ENCODE measurements at regions not wholly inside any gene's neighbourhood (a gene's known extent, or its start where the extent isn't known, plus 50 kb on each side); places are given as distances from the start of the nearest gene placed in this dataset.

DNA sequence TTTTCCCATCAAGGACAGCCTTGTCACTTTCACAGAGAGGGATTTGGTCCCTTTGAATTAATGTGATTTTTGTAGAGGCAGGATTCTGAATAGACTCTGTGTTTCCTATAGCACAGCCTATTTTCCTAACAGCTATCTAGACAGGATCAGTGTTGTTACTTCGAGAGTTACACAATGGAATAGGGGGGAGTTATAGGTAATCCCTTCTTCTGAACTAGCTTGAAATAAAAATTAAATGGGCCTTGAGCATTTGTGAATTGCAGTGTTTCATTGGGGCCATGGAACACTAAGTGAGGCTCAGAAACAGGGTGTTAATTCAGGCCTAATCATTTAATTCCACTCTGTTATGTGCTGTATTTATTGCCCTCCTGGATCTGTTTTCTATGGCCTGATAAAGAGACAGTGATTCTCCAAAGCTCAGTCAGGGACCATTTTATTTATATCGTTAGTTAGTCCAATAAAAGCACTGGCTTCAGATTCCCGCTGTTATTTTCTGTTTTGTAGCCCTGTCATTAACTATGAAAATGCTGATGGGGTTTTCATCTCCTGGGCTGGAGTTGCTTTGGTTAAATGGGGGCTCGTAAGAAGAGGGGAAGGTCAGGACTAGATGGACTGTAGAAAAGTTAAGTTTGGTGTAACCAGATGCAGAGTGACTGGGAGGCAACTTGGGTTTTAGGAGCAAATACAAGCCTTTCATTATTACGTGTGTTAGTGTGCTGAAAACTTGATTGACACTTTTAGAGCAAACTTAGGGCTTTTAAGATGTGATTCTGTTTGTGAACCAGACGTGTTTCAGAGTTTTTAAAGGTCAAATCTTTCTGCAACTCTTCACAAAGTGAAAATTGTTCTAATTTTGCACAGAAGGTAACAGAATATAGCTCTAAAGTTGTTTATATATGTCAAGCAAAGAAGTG is 461.0 kb upstream of the HNRNPA3 start:
- intact Hi-C loops (cut with DNase I): no loop called here
- peaks cover 0 to 6% (median 0%) of the 10 kb centered on the region in 3 donors for H3K4me1 ChIP-seq
- H3K27me3 ChIP-seq: no peaks in the 10 kb centered on the region
- no peaks in the 10 kb centered on the region for H3K9me3 ChIP-seq
- H3K4me3 ChIP-seq: no peak overlapping the region
- H3K36me3 ChIP-seq: no peaks in the 10 kb centered on the region
- TF ChIP-seq, protein P1, sequence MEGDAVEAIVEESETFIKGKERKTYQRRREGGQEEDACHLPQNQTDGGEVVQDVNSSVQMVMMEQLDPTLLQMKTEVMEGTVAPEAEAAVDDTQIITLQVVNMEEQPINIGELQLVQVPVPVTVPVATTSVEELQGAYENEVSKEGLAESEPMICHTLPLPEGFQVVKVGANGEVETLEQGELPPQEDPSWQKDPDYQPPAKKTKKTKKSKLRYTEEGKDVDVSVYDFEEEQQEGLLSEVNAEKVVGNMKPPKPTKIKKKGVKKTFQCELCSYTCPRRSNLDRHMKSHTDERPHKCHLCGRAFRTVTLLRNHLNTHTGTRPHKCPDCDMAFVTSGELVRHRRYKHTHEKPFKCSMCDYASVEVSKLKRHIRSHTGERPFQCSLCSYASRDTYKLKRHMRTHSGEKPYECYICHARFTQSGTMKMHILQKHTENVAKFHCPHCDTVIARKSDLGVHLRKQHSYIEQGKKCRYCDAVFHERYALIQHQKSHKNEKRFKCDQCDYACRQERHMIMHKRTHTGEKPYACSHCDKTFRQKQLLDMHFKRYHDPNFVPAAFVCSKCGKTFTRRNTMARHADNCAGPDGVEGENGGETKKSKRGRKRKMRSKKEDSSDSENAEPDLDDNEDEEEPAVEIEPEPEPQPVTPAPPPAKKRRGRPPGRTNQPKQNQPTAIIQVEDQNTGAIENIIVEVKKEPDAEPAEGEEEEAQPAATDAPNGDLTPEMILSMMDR (IDR thresholded peaks at IDR 0.05): no peak
- H3K27ac ChIP-seq: no peak overlapping the region
- no peak for FAIRE-seq
- 83 to 84% methylated on average over 6 of the region's 6 CpGs for WGBS, 2 donors
- ATAC-seq: no peak
- DNase-seq: no peak

DNA sequence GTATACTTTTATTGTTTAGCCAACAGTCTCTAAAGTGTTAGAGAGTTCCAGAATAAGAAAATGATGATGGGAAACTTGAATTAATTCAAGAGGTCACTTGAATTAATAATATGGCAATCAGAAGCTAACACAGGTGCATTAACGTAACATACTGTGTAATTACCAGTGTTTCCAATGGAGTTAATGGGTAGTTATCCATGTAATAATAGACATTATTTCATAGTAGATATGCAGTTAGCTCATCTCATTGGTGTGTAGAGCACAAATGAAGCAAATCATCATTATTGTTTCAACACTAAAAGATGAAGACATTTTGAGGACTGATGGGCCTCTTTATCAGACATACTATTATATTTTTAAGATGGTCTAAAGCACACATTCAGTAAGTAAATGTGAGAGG is 460.3 kb upstream of the HNRNPA3 start:
- DNase-seq (no peak), ATAC-seq (no peak), FAIRE-seq (no peak)
- intact Hi-C loops (cut with DNase I): no loop called here
- no peaks in the 10 kb centered on the region for H3K36me3 ChIP-seq
- no peaks in the 10 kb centered on the region for H3K9me3 ChIP-seq
- no peak overlapping the region for H3K27ac ChIP-seq
- TF ChIP-seq, protein P1 (IDR thresholded peaks at IDR 0.05): no peak
- no peaks in the 10 kb centered on the region for H3K27me3 ChIP-seq
- no peak overlapping the region for H3K4me3 ChIP-seq
- H3K4me1 ChIP-seq: peaks cover 0 to 6% (median 0%) of the 10 kb centered on the region in 3 donors
- 97 to 100% methylated on average over 1 of the region's 1 CpG for WGBS, 2 donors

DNA sequence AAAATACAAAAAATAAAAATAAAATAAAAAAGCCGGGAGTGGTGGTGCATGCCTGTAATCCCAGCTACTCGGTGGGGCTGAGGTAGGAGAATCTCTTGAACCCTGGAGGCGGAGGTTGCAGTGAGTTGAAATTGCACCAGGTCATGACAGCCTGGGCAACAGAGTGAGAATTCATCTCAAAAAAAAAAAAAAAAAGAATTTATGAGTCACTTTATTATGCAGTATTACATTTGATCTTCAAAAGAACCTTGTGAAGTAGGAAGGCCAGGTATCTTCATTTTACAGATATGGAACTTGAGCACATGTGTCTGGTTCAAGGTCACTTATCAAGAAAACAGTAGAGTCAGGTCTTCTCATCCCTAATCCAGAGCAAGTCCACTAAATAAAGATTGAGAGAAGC is 459.4 kb upstream of the HNRNPA3 start:
- no peaks in the 10 kb centered on the region for H3K36me3 ChIP-seq
- H3K9me3 ChIP-seq: no peaks in the 10 kb centered on the region
- TF ChIP-seq, protein P1 (IDR thresholded peaks at IDR 0.05): no peak
- intact Hi-C loops (cut with DNase I): no loop called here
- peaks cover 0 to 6% (median 2%) of the 10 kb centered on the region in 3 donors for H3K4me1 ChIP-seq
- FAIRE-seq (no peak), ATAC-seq (no peak), DNase-seq (no peak)
- H3K4me3 ChIP-seq: no peak overlapping the region
- no peak overlapping the region for H3K27ac ChIP-seq
- WGBS, 2 donors: 69 to 92% methylated on average over 3 of the region's 3 CpGs
- no peaks in the 10 kb centered on the region for H3K27me3 ChIP-seq

DNA sequence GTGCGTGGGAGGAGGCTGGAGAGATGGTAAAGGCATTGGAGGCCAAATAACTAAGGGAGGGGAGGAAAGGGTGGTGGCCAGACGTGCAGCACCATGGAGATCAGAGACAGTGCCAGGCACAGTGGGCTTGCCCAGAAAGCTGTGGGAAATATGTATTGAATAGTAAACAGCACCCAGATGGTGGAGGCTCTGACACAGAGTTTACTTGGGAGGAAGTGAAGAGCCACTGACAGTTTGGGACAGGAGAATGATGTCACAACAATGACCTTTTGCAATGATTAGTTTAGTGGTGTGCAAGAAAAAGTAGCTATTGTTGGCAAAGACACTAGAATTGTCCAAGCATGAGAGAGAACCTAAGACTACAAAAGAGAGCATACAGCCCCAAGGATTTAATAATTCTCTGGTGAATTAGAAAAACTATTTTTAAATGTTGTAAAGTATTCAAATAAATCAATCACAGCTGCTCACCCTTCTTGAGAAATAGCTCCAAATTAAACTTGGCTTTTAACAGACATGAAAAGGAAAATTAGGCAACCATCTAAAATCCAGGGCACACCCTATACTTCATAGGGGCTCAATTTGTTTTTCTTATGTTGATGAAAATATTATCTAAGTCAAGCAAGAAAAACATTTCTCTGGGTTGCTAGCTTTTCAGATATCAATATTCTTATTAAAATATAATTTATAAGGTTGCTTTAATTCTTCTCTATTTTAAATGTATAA is 458.7 kb upstream of the HNRNPA3 start:
- H3K36me3 ChIP-seq: no peaks in the 10 kb centered on the region
- ATAC-seq: peak; percentile 95 to 96 (median 95)
- peak in 5 of 6 donors; percentile 59 to 79 (median 61) for DNase-seq
- intact Hi-C loops (cut with DNase I): no loop called here
- no peak overlapping the region for H3K27ac ChIP-seq
- H3K9me3 ChIP-seq: no peaks in the 10 kb centered on the region
- 40 to 43% methylated on average over 2 of the region's 2 CpGs for WGBS, 2 donors
- H3K4me1 ChIP-seq: peaks cover 0 to 9% (median 9%) of the 10 kb centered on the region in 3 donors
- no peak for FAIRE-seq
- TF ChIP-seq, protein P1 (IDR thresholded peaks at IDR 0.05): no peak
- no peak overlapping the region for H3K4me3 ChIP-seq
- H3K27me3 ChIP-seq: no peaks in the 10 kb centered on the region

All from pancreas (tissue), 10 donors.